ENCODE measurements at regions not wholly inside any gene's neighbourhood (a gene's known extent, or its start where the extent isn't known, plus 50 kb on each side); places are given as distances from the start of the nearest gene placed in this dataset.

- TF ChIP-seq CTCF (IDR thresholded peaks at IDR 0.05; ENCODE audit: insufficient read depth, low read length, poor library complexity, severe bottlenecking) = no peak
- no peak for TF ChIP-seq EZH2phosphoT487 (conservative IDR thresholded peaks at IDR 0.05; ENCODE audit: low read length)
Measured at GRCh38 chr2:23158306-23158705, 226.7 kb upstream of the KLHL29 start.
